H1 (cell line): ENCODE measurements at regions not wholly inside any gene's neighbourhood (a gene's known extent, or its start where the extent isn't known, plus 50 kb on each side); places are given as distances from the start of the nearest gene placed in this dataset.

Source experiments
- CTCF ChIP-seq, 3 experiments: IDR thresholded peaks; 1 replicate in 2 of 3; 2 replicates in 1 of 3; pipeline versions ENCODE4 v1.5.1 to v1.6.1; 2011; ENCODE audit warnings: low read length in 3 of 3, mild to moderate bottlenecking in 3 of 3, inconsistent platforms in 2 of 3, low read depth in 1 of 3, moderate library complexity in 1 of 3; ENCODE audit not compliant: insufficient read depth in 1 of 3; ENCODE audit errors: control extremely low read depth in 1 of 3
- MAX ChIP-seq: IDR thresholded peaks from 2 replicates; pipeline ENCODE4 v1.6.1; 2012; ENCODE audit warnings: inconsistent platforms
- PHF8 ChIP-seq: fragments of 200-600 bp; sonication (generic); conservative IDR thresholded peaks from 2 replicates; pipeline ENCODE4 v1.7.1; 2012; ENCODE audit warnings: low read depth, mild to moderate bottlenecking, inconsistent platforms, low read length, moderate library complexity
- SIN3A ChIP-seq, 2 experiments: IDR thresholded peaks in 1 of 2; conservative IDR thresholded peaks in 1 of 2; 2 replicates each; pipeline ENCODE4 v1.6.1; 2011 to 2012; ENCODE audit warnings: low read length in 2 of 2, improper control_type of control experiment in 1 of 2, low read depth in 1 of 2, mild to moderate bottlenecking in 1 of 2

- no peak for TF ChIP-seq SIN3A (conservative IDR thresholded peaks at IDR 0.05 in 1 of 2, IDR thresholded peaks at IDR 0.05 in 1 of 2; ENCODE audit: low read depth in 1 of 2, low read length in 2 of 2)
- no peak for TF ChIP-seq CTCF (IDR thresholded peaks at IDR 0.05; ENCODE audit: control extremely low read depth in 1 of 3, insufficient read depth in 1 of 3, low read depth in 1 of 3, low read length in 3 of 3)
- no peak for TF ChIP-seq MAX
- no peak for TF ChIP-seq PHF8
These were observed 176.7 kb downstream of the PTPN11 start for GRCh38 chr12:112595410-112595809.
